Rectal smooth muscle tissue (tissue), 1 donor: ENCODE measurements at regions not wholly inside any gene's neighbourhood (a gene's known extent, or its start where the extent isn't known, plus 50 kb on each side); places are given as distances from the start of the nearest gene placed in this dataset.
"Not testable (repeated sequence)": the region's sequence is repeated elsewhere in the genome, so short reads cannot be mapped to it uniquely, and the experiment has no call there.

ENCODE experiments used
- H3K27ac ChIP-seq: one replicate; pipeline ENCODE4 v1.7.0; 2013; ENCODE audit warnings: low read depth, low read length, inconsistent platforms
- H3K27me3 ChIP-seq: one replicate; pipeline ENCODE4 v1.7.0; 2013; ENCODE audit warnings: low read length; ENCODE audit not compliant: control insufficient read depth, insufficient read depth
- H3K36me3 ChIP-seq: one replicate; pipeline ENCODE4 v1.7.0; 2013; ENCODE audit warnings: low read length; ENCODE audit not compliant: control insufficient read depth, insufficient read depth
- H3K4me1 ChIP-seq: one replicate; pipeline ENCODE4 v1.7.0; 2013; ENCODE audit warnings: low read length; ENCODE audit not compliant: control insufficient read depth, insufficient read depth
- H3K4me3 ChIP-seq: one replicate; pipeline ENCODE4 v1.7.0; 2013; ENCODE audit warnings: low read length
- H3K9ac ChIP-seq: one replicate; pipeline ENCODE4 v1.7.0; 2013; ENCODE audit warnings: low read length

GRCh38 chr6:14591998-14592397, 474.4 kb downstream of the CD83 start:
- Histone ChIP-seq H3K4me3 (no peak overlapping the region), H3K9ac (no peak overlapping the region), H3K27me3 (no peaks in the 10 kb centered on the region), H3K36me3 (no peaks in the 10 kb centered on the region), H3K27ac (no peak overlapping the region), H3K4me1 (no peaks in the 10 kb centered on the region)

DNA sequence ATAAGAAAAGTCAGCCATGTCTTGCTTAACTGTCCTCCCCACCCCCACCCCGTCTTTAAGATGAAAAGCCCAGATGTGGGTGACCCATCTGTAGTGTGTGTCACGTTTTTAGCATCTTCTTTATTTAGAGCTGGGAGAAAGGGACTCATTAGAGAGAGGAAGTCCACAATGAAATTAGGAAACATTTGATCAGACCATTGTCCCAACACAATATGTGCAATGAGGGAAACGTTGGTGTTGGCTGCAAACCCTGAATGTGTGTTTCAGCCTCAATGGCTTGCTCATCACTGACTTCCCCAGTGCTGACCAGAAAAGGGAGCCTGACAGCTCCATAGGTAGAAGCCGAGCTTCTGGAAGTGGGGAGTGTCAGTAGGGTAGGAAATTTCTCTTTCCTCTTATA, 475.7 kb downstream of the CD83 start:
- Histone ChIP-seq H3K27me3 (no peaks in the 10 kb centered on the region), H3K4me3 (no peak overlapping the region), H3K27ac (no peak overlapping the region), H3K36me3 (no peaks in the 10 kb centered on the region), H3K4me1 (no peaks in the 10 kb centered on the region), H3K9ac (no peak overlapping the region)

DNA sequence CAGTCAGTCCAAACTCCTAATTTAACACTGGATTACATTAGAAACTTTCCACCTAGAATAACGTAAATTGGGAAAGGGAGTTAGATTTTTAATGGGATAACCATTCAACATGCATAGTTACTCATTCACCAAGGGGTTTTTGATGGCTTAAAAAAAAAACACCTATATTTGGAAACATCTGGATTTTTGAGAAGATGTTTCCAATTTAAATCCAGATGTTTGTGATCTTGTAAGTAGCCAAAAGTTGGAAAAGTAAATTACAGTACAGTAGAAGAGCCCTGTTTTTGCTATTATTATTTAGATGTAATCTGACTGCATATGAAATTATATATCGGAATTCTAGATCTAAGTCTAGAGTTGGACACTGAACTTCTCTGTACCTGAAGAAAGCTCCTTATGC, 478.2 kb downstream of the CD83 start:
- H3K36me3 ChIP-seq: no peaks in the 10 kb centered on the region
- H3K27ac ChIP-seq: no peak overlapping the region

GRCh38 chr6:14596410-14596809, 478.8 kb downstream of the CD83 start:
- H3K36me3 ChIP-seq: no peaks in the 10 kb centered on the region

More for the DNA sequence above, 478.2 kb downstream of the CD83 start:
- H3K9ac ChIP-seq: no peak overlapping the region
- no peaks in the 10 kb centered on the region for H3K4me1 ChIP-seq
- no peaks in the 10 kb centered on the region for H3K27me3 ChIP-seq
- no peak overlapping the region for H3K4me3 ChIP-seq

DNA sequence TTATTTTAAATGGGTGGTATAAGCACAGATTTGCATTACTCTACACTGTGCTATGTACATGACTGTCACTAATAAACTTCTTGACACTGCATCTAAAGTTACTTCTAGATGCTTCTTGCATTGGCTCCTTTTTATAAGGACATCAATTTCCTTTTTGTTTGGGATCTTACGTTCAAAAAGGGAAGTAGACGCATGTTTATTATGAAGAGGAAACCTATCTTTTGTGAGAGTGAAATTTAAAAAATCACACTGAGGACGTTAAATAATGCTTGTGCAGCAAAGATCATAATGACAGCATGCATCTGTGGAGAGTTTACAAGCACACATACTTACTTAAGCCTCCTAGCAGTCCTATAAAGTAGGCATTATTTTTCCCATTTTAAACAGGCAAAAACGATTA, 479.5 kb downstream of the CD83 start:
- Histone ChIP-seq H3K4me1 (no peaks in the 10 kb centered on the region), H3K4me3 (no peak overlapping the region), H3K27me3 (no peaks in the 10 kb centered on the region), H3K36me3 (no peaks in the 10 kb centered on the region), H3K27ac (no peak overlapping the region), H3K9ac (no peak overlapping the region)

More at GRCh38 chr6:14596410-14596809, 478.8 kb downstream of the CD83 start:
- Histone ChIP-seq H3K27ac (no peak overlapping the region), H3K4me3 (no peak overlapping the region), H3K9ac (no peak overlapping the region), H3K27me3 (no peaks in the 10 kb centered on the region), H3K4me1 (no peaks in the 10 kb centered on the region)

- no peak overlapping the region for H3K9ac ChIP-seq
- no peaks in the 10 kb centered on the region for H3K4me1 ChIP-seq
- H3K4me3 ChIP-seq: no peak overlapping the region
- H3K27me3 ChIP-seq: no peaks in the 10 kb centered on the region
- no peak overlapping the region for H3K27ac ChIP-seq
- H3K36me3 ChIP-seq: no peaks in the 10 kb centered on the region
Observed at GRCh38 chr6:14598017-14598864, 480.7 kb downstream of the CD83 start.

GRCh38 chr6:14600306-14600705, 482.7 kb downstream of the CD83 start:
- H3K27me3 ChIP-seq, H3K27ac ChIP-seq, H3K4me3 ChIP-seq, H3K36me3 ChIP-seq, H3K4me1 ChIP-seq, H3K9ac ChIP-seq: not testable (repeated sequence)

- H3K27me3 ChIP-seq: no peaks in the 10 kb centered on the region
- no peak overlapping the region for H3K9ac ChIP-seq
- H3K36me3 ChIP-seq: no peaks in the 10 kb centered on the region
- H3K27ac ChIP-seq: no peak overlapping the region
- no peaks in the 10 kb centered on the region for H3K4me1 ChIP-seq
- H3K4me3 ChIP-seq: no peak overlapping the region
Observed at GRCh38 chr6:14601490-14601889, 483.9 kb downstream of the CD83 start.

DNA sequence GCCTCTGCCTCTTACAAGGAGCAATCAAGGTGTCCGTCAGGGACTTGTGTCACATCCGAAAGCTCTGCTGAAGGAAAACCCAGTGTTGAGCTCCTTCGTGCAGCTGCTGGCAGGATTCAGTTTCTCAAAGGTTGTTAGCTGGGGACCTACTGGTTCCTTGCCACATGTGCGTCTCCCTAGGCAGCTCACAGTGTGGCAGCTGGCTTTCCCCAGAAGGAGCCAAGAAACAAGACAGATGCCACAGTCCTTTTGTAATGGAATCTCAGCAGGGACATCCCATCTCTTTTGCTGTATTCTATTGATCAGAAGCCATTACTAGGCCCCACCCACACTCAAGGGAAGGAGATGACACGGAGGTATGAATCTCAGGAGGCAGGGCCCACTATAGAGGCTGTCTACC, 488.8 kb downstream of the CD83 start:
- Histone ChIP-seq H3K4me1 (no peaks in the 10 kb centered on the region), H3K4me3 (no peak overlapping the region), H3K27ac (no peak overlapping the region), H3K36me3 (no peaks in the 10 kb centered on the region), H3K9ac (no peak overlapping the region), H3K27me3 (no peaks in the 10 kb centered on the region)

GRCh38 chr6:14610141-14610540, 492.6 kb downstream of the CD83 start:
- Histone ChIP-seq H3K4me1 (no peaks in the 10 kb centered on the region), H3K4me3 (no peak overlapping the region), H3K27me3 (no peaks in the 10 kb centered on the region), H3K36me3 (no peaks in the 10 kb centered on the region), H3K27ac (no peak overlapping the region), H3K9ac (no peak overlapping the region)

GRCh38 chr6:14612016-14612980, 494.7 kb downstream of the CD83 start:
- Histone ChIP-seq H3K4me3 (no peak overlapping the region), H3K4me1 (no peaks in the 10 kb centered on the region), H3K27ac (no peak overlapping the region), H3K9ac (no peak overlapping the region), H3K27me3 (no peaks in the 10 kb centered on the region), H3K36me3 (no peaks in the 10 kb centered on the region)

DNA sequence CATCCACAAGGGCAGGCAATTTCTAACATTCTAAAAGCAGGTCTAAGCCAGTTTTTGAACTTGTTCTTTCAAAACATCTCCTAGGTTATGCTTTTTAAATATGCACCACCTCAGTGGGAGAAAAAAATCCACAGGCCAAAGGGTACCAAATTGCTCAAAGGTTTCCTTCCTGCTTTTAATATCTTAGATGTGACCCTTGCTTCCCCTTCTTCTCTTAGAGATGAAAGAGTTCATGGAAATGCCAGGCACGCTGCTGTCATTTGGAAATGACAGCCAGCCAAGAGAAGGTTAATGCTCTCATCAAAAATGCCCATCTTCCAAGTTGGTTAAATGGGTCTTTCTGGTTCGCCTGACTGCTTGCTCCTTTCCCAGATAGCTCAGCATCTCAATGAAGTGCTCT, 497.1 kb downstream of the CD83 start:
- H3K36me3 ChIP-seq: no peaks in the 10 kb centered on the region
- H3K27ac ChIP-seq: no peak overlapping the region

More for the DNA sequence above, 497.1 kb downstream of the CD83 start:
- H3K4me3 ChIP-seq: no peak overlapping the region
- no peaks in the 10 kb centered on the region for H3K4me1 ChIP-seq
- no peak overlapping the region for H3K9ac ChIP-seq
- no peaks in the 10 kb centered on the region for H3K27me3 ChIP-seq
